ENCODE measurements at regions not wholly inside any gene's neighbourhood (a gene's known extent, or its start where the extent isn't known, plus 50 kb on each side); places are given as distances from the start of the nearest gene placed in this dataset.

- no peak for DNase-seq (ENCODE audit: low read depth)
- H3K27me3 ChIP-seq (ENCODE audit: control insufficient read depth, insufficient read depth, low read length) = no peaks in the 10 kb centered on the region
- no peak for TF ChIP-seq CTCF (IDR thresholded peaks at IDR 0.05; ENCODE audit: insufficient read depth, low read length, poor library complexity, severe bottlenecking)
- H3K36me3 ChIP-seq (ENCODE audit: control insufficient read depth, insufficient read depth, low read length) = no peaks in the 10 kb centered on the region
- H3K4me3 ChIP-seq (ENCODE audit: low read depth, low read length) = no peak overlapping the region
These were observed 73.3 kb upstream of the SOX13 start for GRCh38 chr1:203999618-204000017.

GRCh38 chr1:204001166-204001901 is 71.6 kb upstream of the SOX13 start:
- no peak for TF ChIP-seq CTCF (IDR thresholded peaks at IDR 0.05; ENCODE audit: insufficient read depth, low read length, poor library complexity, severe bottlenecking)
- H3K27me3 ChIP-seq (ENCODE audit: control insufficient read depth, insufficient read depth, low read length) = no peaks in the 10 kb centered on the region
- DNase-seq (ENCODE audit: low read depth) = no peak

GRCh38 chr1:204002614-204003013 is 70.3 kb upstream of the SOX13 start:
- no peak for TF ChIP-seq CTCF (IDR thresholded peaks at IDR 0.05; ENCODE audit: insufficient read depth, low read length, poor library complexity, severe bottlenecking)
- Histone ChIP-seq H3K36me3 (ENCODE audit: control insufficient read depth, insufficient read depth, low read length) (no peaks in the 10 kb centered on the region), H3K27me3 (ENCODE audit: control insufficient read depth, insufficient read depth, low read length) (no peaks in the 10 kb centered on the region), H3K4me3 (ENCODE audit: low read depth, low read length) (no peak overlapping the region)
- no peak for DNase-seq (ENCODE audit: low read depth)

More at GRCh38 chr1:204001166-204001901, 71.6 kb upstream of the SOX13 start:
- no peaks in the 10 kb centered on the region for H3K36me3 ChIP-seq (ENCODE audit: control insufficient read depth, insufficient read depth, low read length)
- H3K4me3 ChIP-seq (ENCODE audit: low read depth, low read length) = no peak overlapping the region

- no peak for DNase-seq (ENCODE audit: low read depth)
- H3K4me3 ChIP-seq (ENCODE audit: low read depth, low read length) = no peak overlapping the region
- TF ChIP-seq CTCF (IDR thresholded peaks at IDR 0.05; ENCODE audit: insufficient read depth, low read length, poor library complexity, severe bottlenecking) = no peak
- no peaks in the 10 kb centered on the region for H3K27me3 ChIP-seq (ENCODE audit: control insufficient read depth, insufficient read depth, low read length)
- no peaks in the 10 kb centered on the region for H3K36me3 ChIP-seq (ENCODE audit: control insufficient read depth, insufficient read depth, low read length)
These were observed 69.4 kb upstream of the SOX13 start for GRCh38 chr1:204003536-204003935.

- no peaks in the 10 kb centered on the region for H3K36me3 ChIP-seq (ENCODE audit: control insufficient read depth, insufficient read depth, low read length)
- no peak for DNase-seq (ENCODE audit: low read depth)
- no peak overlapping the region for H3K4me3 ChIP-seq (ENCODE audit: low read depth, low read length)
- TF ChIP-seq CTCF (IDR thresholded peaks at IDR 0.05; ENCODE audit: insufficient read depth, low read length, poor library complexity, severe bottlenecking) = no peak
- no peaks in the 10 kb centered on the region for H3K27me3 ChIP-seq (ENCODE audit: control insufficient read depth, insufficient read depth, low read length)
These were observed 61.5 kb upstream of the SOX13 start for GRCh38 chr1:204011426-204011825.

GRCh38 chr1:204013052-204013451 is 59.9 kb upstream of the SOX13 start:
- no peak overlapping the region for H3K4me3 ChIP-seq (ENCODE audit: low read depth, low read length)
- TF ChIP-seq CTCF (IDR thresholded peaks at IDR 0.05; ENCODE audit: insufficient read depth, low read length, poor library complexity, severe bottlenecking) = no peak
- no peak for DNase-seq (ENCODE audit: low read depth)
- H3K36me3 ChIP-seq (ENCODE audit: control insufficient read depth, insufficient read depth, low read length) = no peaks in the 10 kb centered on the region
- no peaks in the 10 kb centered on the region for H3K27me3 ChIP-seq (ENCODE audit: control insufficient read depth, insufficient read depth, low read length)

Measured in kidney epithelial cell (primary cell).